H9 (cell line): ENCODE measurements at regions not wholly inside any gene's neighbourhood (a gene's known extent, or its start where the extent isn't known, plus 50 kb on each side); places are given as distances from the start of the nearest gene placed in this dataset.
A peak's percentile ranks its signal among the peaks of the same experiment; 100 is the strongest.

ENCODE experiments used
- DNase-seq: peaks from one replicate; pipeline ENCODE4 v3.0.0-alpha.2; 2017
- H2AFZ ChIP-seq: one replicate; pipeline ENCODE4 v1.6.1; 2013; ENCODE audit warnings: mild to moderate bottlenecking, low read length, control low read depth, moderate library complexity
- H2AK5ac ChIP-seq: 2 replicates; pipeline ENCODE4 v1.6.1; 2013; ENCODE audit warnings: low read length, control low read depth, mixed read lengths; ENCODE audit not compliant: insufficient read length
- H2BK120ac ChIP-seq: one replicate; pipeline ENCODE4 v1.6.1; 2013; ENCODE audit warnings: low read depth, mild to moderate bottlenecking, low read length, control low read depth, inconsistent platforms; ENCODE audit not compliant: poor library complexity, severe bottlenecking
- H2BK12ac ChIP-seq: 2 replicates; pipeline ENCODE4 v1.6.1; 2013; ENCODE audit warnings: low read length, control low read depth, mixed read lengths, low read depth; ENCODE audit not compliant: insufficient read length
- H2BK15ac ChIP-seq: 2 replicates; pipeline ENCODE4 v1.6.1; 2013; ENCODE audit warnings: low read depth, low read length, control low read depth
- H2BK20ac ChIP-seq: one replicate; pipeline ENCODE4 v1.6.1; 2013; ENCODE audit warnings: low read depth, mild to moderate bottlenecking, low read length, control low read depth, inconsistent platforms; ENCODE audit not compliant: poor library complexity, severe bottlenecking
- H2BK5ac ChIP-seq: 2 replicates; pipeline ENCODE4 v1.6.1; 2013; ENCODE audit warnings: low read length, control low read depth, mixed read lengths; ENCODE audit not compliant: insufficient read length
- H3K14ac ChIP-seq: 2 replicates; pipeline ENCODE4 v1.6.1; 2013; ENCODE audit warnings: low read length, control low read depth; ENCODE audit not compliant: insufficient read depth
- H3K18ac ChIP-seq: 2 replicates; pipeline ENCODE4 v1.6.1; 2013; ENCODE audit warnings: low read depth, mild to moderate bottlenecking, mixed read lengths, low read length, control low read depth; ENCODE audit not compliant: insufficient read length
- H3K23ac ChIP-seq: 2 replicates; pipeline ENCODE4 v1.6.1; 2013; ENCODE audit warnings: low read length, control low read depth, mixed read lengths, low read depth; ENCODE audit not compliant: insufficient read length
- H3K23me2 ChIP-seq: 2 replicates; pipeline ENCODE4 v1.6.1; 2013; ENCODE audit warnings: low read depth, mild to moderate bottlenecking, mixed read lengths, low read length, control low read depth; ENCODE audit not compliant: insufficient read length, poor library complexity, severe bottlenecking
- H3K27ac ChIP-seq: 2 replicates; pipeline ENCODE4 v1.5.1; 2013; ENCODE audit warnings: low read length, control low read depth, mixed read lengths, low read depth; ENCODE audit not compliant: insufficient read length
- H3K27me3 ChIP-seq: 2 replicates; pipeline ENCODE4 v1.6.1; 2013; ENCODE audit warnings: low read length, control low read depth, inconsistent platforms; ENCODE audit not compliant: insufficient read depth
- H3K4ac ChIP-seq: 2 replicates; pipeline ENCODE4 v1.6.1; 2013; ENCODE audit warnings: low read depth, mild to moderate bottlenecking, control low read depth, inconsistent platforms, low read length, moderate library complexity
- H3K4me1 ChIP-seq: 2 replicates; pipeline ENCODE4 v1.6.1; 2013; ENCODE audit warnings: low read length, control low read depth, inconsistent platforms; ENCODE audit not compliant: insufficient read depth
- H3K4me2 ChIP-seq: 2 replicates; pipeline ENCODE4 v1.6.1; 2013; ENCODE audit warnings: low read length, control low read depth, mixed read lengths; ENCODE audit not compliant: insufficient read length, insufficient read depth
- H3K56ac ChIP-seq: 2 replicates; pipeline ENCODE4 v1.6.1; 2013; ENCODE audit warnings: low read depth, mild to moderate bottlenecking, mixed read lengths, low read length, control low read depth; ENCODE audit not compliant: insufficient read length
- H3K79me1 ChIP-seq: 2 replicates; pipeline ENCODE4 v1.6.1; 2013; ENCODE audit warnings: low read depth, mild to moderate bottlenecking, moderate library complexity, low read length, control low read depth, inconsistent platforms; ENCODE audit not compliant: insufficient read depth, poor library complexity, severe bottlenecking
- H3K79me2 ChIP-seq: 2 replicates; pipeline ENCODE4 v1.6.1; 2013; ENCODE audit warnings: low read length, control low read depth, inconsistent platforms; ENCODE audit not compliant: insufficient read depth
- H3K9ac ChIP-seq: 2 replicates; pipeline ENCODE4 v1.6.1; 2013; ENCODE audit warnings: low read length, control low read depth, mixed read lengths; ENCODE audit not compliant: insufficient read length; ENCODE audit errors: extremely low read depth
- H3K9me3 ChIP-seq: one replicate; pipeline ENCODE4 v1.6.1; 2013; ENCODE audit warnings: low read depth, low read length, inconsistent platforms; ENCODE audit not compliant: control insufficient read depth
- H3T11ph ChIP-seq: one replicate; pipeline ENCODE4 v1.6.1; 2013; ENCODE audit warnings: mild to moderate bottlenecking, low read length, control low read depth, inconsistent platforms
- H4K20me1 ChIP-seq: one replicate; pipeline ENCODE4 v1.6.1; 2013; ENCODE audit not compliant: control insufficient read depth, insufficient read length, insufficient read depth
- H4K5ac ChIP-seq: 2 replicates; pipeline ENCODE4 v1.6.1; 2013; ENCODE audit warnings: low read depth, mild to moderate bottlenecking, mixed read lengths, low read length, control low read depth; ENCODE audit not compliant: insufficient read length
- H4K8ac ChIP-seq: replicated peaks from 2 replicates; pipeline ENCODE4 v1.6.1; 2013; ENCODE audit warnings: low read length, control low read depth, mixed read lengths, low read depth; ENCODE audit not compliant: insufficient read length
- H4K91ac ChIP-seq: 2 replicates; pipeline ENCODE4 v1.6.1; 2013; ENCODE audit warnings: low read depth, mild to moderate bottlenecking, moderate library complexity, mixed read lengths, low read length, control low read depth; ENCODE audit not compliant: insufficient read length
- H3K27ac Mint-ChIP-seq, 3 experiments: 2 replicates in 2 of 3; 3 replicates in 1 of 3; pipeline ENCODE4 v1.8.0; 2020 to 2021; ENCODE audit warnings: mixed read lengths in 3 of 3, mild to moderate bottlenecking in 1 of 3, moderate library complexity in 1 of 3
- H3K27me3 Mint-ChIP-seq: 2 replicates; pipeline ENCODE4 v1.8.0; 2021; ENCODE audit warnings: low read depth, mild to moderate bottlenecking, moderate library complexity, mixed read lengths
- H3K36me3 Mint-ChIP-seq, 3 experiments: 2 replicates in 2 of 3; 3 replicates in 1 of 3; pipeline ENCODE4 v1.8.0; 2020 to 2021; ENCODE audit warnings: low read depth in 3 of 3, mixed read lengths in 3 of 3; ENCODE audit not compliant: insufficient read depth in 1 of 3
- H3K4me1 Mint-ChIP-seq, 2 experiments: 2 replicates each; pipeline ENCODE4 v1.8.0; 2020; ENCODE audit warnings: mixed read lengths in 2 of 2
- H3K4me3 Mint-ChIP-seq, 2 experiments: 2 replicates in 1 of 2; 3 replicates in 1 of 2; pipeline ENCODE4 v1.8.0; 2020 to 2021; ENCODE audit warnings: mild to moderate bottlenecking in 2 of 2, mixed read lengths in 2 of 2, moderate library complexity in 1 of 2
- H3K9me3 Mint-ChIP-seq, 2 experiments: 2 replicates in 1 of 2; 3 replicates in 1 of 2; pipeline ENCODE4 v1.8.0; 2020; ENCODE audit warnings: mild to moderate bottlenecking in 2 of 2, mixed read lengths in 2 of 2, moderate library complexity in 1 of 2
- WGBS: extraction: QIAGEN DNeasy Blood & Tissue Kit; methylation state at CpG from one replicate; pipeline ENCODE4 v1.1.7; 2013; ENCODE audit warnings: missing lambda C conversion rate, low lambda C conversion rate, mixed read lengths; ENCODE audit not compliant: insufficient read length; ENCODE audit errors: extremely low coverage; 5-methylcytosine and 5-hydroxymethylcytosine counted together
- TF ChIP-seq, protein P1 (sequence below): fragments of 200-600 bp; sonication (generic); conservative IDR thresholded peaks from 3 replicates; pipeline ENCODE4 v1.8.0; 2021; ENCODE audit warnings: antibody characterized with exemption, mild to moderate bottlenecking

DNA sequence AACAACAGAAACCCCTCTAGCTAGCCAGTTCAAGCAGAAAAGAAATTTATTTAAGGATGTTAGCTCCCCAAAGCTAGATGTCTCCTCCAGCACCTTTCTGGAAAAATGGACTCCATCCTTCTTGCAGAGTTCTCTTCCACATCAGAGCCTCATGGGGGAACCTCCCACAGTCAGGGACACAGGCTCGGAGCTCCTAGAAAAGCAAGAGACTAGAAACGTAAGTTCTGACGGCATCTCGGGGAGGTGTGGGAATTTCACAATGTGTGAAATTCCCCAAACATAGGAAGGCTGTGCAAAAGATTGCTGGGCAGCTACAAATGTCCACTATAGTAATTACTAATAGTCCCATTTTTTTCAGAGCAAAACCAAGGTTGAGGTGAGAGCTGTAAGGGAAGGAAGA is 184.8 kb downstream of the EVX1 start:
- Mint-ChIP-seq H3K36me3 (no peaks in the 10 kb centered on the region; a peak in 1 of 7 replicates), H3K4me1 (peaks cover 25% of the 10 kb centered on the region in 2 experiments)

More for the DNA sequence above, 184.8 kb downstream of the EVX1 start:
- DNase-seq: no peak
- Mint-ChIP-seq H3K27me3 (peaks cover 3% of the 10 kb centered on the region), H3K4me3 (no peak overlapping the region), H3K27ac (peak overlapping the region in 1 of 3 experiments; percentile 38; a peak in 1 of 7 replicates), H3K9me3 (no peaks in the 10 kb centered on the region)
- no peak overlapping the region for H2AK5ac ChIP-seq
- H4K8ac ChIP-seq: no peak overlapping the region
- H2BK5ac ChIP-seq: no peak overlapping the region
- no peak overlapping the region for H2AFZ ChIP-seq
- H2BK20ac ChIP-seq: no peak overlapping the region
- H2BK12ac ChIP-seq: no peak overlapping the region
- no peak overlapping the region for H3T11ph ChIP-seq
- no peak overlapping the region for H3K56ac ChIP-seq
- H3K18ac ChIP-seq: no peak overlapping the region
- no peaks in the 10 kb centered on the region for H3K27me3 ChIP-seq
- peaks cover 6% of the 10 kb centered on the region; the same call in 1 of the 2 replicates for H3K4me1 ChIP-seq
- no peak overlapping the region for H3K4me2 ChIP-seq
- no peak overlapping the region for H3K14ac ChIP-seq
- no peak overlapping the region for H4K5ac ChIP-seq
- H3K27ac ChIP-seq: no peak overlapping the region
- no peak overlapping the region for H3K23ac ChIP-seq
- H4K20me1 ChIP-seq: no peaks in the 10 kb centered on the region
- no peak overlapping the region for H2BK15ac ChIP-seq
- H3K79me2 ChIP-seq: no peaks in the 10 kb centered on the region
- H4K91ac ChIP-seq: no peak overlapping the region
- no CpG with 5 or more reads among the region's 4 CpGs for WGBS
- no peak overlapping the region for H3K9ac ChIP-seq
- TF ChIP-seq, protein P1, sequence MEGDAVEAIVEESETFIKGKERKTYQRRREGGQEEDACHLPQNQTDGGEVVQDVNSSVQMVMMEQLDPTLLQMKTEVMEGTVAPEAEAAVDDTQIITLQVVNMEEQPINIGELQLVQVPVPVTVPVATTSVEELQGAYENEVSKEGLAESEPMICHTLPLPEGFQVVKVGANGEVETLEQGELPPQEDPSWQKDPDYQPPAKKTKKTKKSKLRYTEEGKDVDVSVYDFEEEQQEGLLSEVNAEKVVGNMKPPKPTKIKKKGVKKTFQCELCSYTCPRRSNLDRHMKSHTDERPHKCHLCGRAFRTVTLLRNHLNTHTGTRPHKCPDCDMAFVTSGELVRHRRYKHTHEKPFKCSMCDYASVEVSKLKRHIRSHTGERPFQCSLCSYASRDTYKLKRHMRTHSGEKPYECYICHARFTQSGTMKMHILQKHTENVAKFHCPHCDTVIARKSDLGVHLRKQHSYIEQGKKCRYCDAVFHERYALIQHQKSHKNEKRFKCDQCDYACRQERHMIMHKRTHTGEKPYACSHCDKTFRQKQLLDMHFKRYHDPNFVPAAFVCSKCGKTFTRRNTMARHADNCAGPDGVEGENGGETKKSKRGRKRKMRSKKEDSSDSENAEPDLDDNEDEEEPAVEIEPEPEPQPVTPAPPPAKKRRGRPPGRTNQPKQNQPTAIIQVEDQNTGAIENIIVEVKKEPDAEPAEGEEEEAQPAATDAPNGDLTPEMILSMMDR: no peak
- no peaks in the 10 kb centered on the region for H3K23me2 ChIP-seq
- no peaks in the 10 kb centered on the region for H3K9me3 ChIP-seq
- H3K79me1 ChIP-seq: no peaks in the 10 kb centered on the region
- H2BK120ac ChIP-seq: no peak overlapping the region
- H3K4ac ChIP-seq: no peak overlapping the region
